WTC11 (cell line): ENCODE measurements at regions not wholly inside any gene's neighbourhood (a gene's known extent, or its start where the extent isn't known, plus 50 kb on each side); places are given as distances from the start of the nearest gene placed in this dataset.

ENCODE experiments used
- CBFB ChIP-seq: sonication (generic); formaldehyde crosslinking; IDR thresholded peaks from 2 replicates; pipeline ENCODE4 v1.8.1; 2022; ENCODE audit warnings: mild to moderate bottlenecking, low read depth, missing genetic modification reagents
- GABPB1 ChIP-seq: sonication (generic); formaldehyde crosslinking; IDR thresholded peaks from 2 replicates; pipeline ENCODE4 v1.8.1; 2023; ENCODE audit warnings: mild to moderate bottlenecking, missing genetic modification reagents
- NFYB ChIP-seq: sonication (generic); formaldehyde crosslinking; conservative IDR thresholded peaks from 2 replicates; pipeline ENCODE4 v1.8.0; 2022; ENCODE audit warnings: low read depth, missing genetic modification reagents
- TF ChIP-seq, protein P1 (sequence below): fragments of 200-600 bp; IDR thresholded peaks from 2 replicates; pipeline ENCODE4 v1.8.0; 2022; ENCODE audit warnings: antibody characterized with exemption
- TF ChIP-seq, protein P2 (sequence below): sonication (generic); formaldehyde crosslinking; IDR thresholded peaks from 2 replicates; pipeline ENCODE4 v1.8.0; 2022; ENCODE audit warnings: mild to moderate bottlenecking, missing genetic modification reagents
- TF ChIP-seq, protein P3 (sequence below): sonication (generic); formaldehyde crosslinking; IDR thresholded peaks from 2 replicates; pipeline ENCODE4 v1.8.0; 2022; ENCODE audit warnings: mild to moderate bottlenecking, missing genetic modification reagents
- TF ChIP-seq, protein P4 (sequence below): fragments of 250-450 bp; sonication (Bioruptor Pico); IDR thresholded peaks from 2 replicates; pipeline ENCODE4 v1.8.0; 2021; ENCODE audit warnings: mild to moderate bottlenecking

DNA sequence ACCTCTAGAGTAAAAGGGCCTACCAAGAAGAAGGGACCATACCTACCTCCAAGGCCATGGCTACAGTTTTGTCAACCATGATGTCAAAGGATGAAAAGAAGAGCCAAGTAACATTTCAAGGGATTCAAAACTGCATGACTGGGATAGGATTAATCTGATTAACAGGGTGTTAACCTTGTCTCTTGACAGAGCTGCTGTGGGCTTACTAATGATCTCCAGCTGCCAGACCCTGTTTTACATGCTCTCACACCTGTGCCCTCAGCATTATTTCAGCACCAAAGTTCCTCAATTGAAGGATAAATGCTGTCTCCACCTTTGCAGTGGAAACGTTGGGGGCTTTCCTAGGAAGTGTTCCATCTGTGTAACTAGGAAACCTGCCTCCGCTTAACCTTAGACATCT is 78.3 kb downstream of the DMAC1 start:
- TF ChIP-seq, protein P1, sequence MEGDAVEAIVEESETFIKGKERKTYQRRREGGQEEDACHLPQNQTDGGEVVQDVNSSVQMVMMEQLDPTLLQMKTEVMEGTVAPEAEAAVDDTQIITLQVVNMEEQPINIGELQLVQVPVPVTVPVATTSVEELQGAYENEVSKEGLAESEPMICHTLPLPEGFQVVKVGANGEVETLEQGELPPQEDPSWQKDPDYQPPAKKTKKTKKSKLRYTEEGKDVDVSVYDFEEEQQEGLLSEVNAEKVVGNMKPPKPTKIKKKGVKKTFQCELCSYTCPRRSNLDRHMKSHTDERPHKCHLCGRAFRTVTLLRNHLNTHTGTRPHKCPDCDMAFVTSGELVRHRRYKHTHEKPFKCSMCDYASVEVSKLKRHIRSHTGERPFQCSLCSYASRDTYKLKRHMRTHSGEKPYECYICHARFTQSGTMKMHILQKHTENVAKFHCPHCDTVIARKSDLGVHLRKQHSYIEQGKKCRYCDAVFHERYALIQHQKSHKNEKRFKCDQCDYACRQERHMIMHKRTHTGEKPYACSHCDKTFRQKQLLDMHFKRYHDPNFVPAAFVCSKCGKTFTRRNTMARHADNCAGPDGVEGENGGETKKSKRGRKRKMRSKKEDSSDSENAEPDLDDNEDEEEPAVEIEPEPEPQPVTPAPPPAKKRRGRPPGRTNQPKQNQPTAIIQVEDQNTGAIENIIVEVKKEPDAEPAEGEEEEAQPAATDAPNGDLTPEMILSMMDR: no peak
- TF ChIP-seq, protein P2, sequence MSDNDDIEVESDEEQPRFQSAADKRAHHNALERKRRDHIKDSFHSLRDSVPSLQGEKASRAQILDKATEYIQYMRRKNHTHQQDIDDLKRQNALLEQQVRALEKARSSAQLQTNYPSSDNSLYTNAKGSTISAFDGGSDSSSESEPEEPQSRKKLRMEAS: no peak
- no peak for TF ChIP-seq NFYB
- TF ChIP-seq, protein P3, sequence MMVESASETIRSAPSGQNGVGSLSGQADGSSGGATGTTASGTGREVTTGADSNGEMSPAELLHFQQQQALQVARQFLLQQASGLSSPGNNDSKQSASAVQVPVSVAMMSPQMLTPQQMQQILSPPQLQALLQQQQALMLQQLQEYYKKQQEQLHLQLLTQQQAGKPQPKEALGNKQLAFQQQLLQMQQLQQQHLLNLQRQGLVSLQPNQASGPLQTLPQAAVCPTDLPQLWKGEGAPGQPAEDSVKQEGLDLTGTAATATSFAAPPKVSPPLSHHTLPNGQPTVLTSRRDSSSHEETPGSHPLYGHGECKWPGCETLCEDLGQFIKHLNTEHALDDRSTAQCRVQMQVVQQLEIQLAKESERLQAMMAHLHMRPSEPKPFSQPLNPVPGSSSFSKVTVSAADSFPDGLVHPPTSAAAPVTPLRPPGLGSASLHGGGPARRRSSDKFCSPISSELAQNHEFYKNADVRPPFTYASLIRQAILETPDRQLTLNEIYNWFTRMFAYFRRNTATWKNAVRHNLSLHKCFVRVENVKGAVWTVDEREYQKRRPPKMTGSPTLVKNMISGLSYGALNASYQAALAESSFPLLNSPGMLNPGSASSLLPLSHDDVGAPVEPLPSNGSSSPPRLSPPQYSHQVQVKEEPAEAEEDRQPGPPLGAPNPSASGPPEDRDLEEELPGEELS (CRISPR knock-in tag): no peak
- no peak for TF ChIP-seq GABPB1 (CRISPR knock-in tag)
- TF ChIP-seq, protein P4, sequence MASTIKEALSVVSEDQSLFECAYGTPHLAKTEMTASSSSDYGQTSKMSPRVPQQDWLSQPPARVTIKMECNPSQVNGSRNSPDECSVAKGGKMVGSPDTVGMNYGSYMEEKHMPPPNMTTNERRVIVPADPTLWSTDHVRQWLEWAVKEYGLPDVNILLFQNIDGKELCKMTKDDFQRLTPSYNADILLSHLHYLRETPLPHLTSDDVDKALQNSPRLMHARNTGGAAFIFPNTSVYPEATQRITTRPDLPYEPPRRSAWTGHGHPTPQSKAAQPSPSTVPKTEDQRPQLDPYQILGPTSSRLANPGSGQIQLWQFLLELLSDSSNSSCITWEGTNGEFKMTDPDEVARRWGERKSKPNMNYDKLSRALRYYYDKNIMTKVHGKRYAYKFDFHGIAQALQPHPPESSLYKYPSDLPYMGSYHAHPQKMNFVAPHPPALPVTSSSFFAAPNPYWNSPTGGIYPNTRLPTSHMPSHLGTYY (CRISPR knock-in tag): no peak
- TF ChIP-seq CBFB (CRISPR knock-in tag): no peak
